HUDEP-2 (cell line): ENCODE measurements at regions not wholly inside any gene's neighbourhood (a gene's known extent, or its start where the extent isn't known, plus 50 kb on each side); places are given as distances from the start of the nearest gene placed in this dataset.
A peak's percentile ranks its signal among the peaks of the same experiment; 100 is the strongest.

ENCODE experiments used
- DNase-seq, 76 experiments: peaks; one replicate each; lab custom pipeline; 2025; ENCODE audit not compliant: unreplicated experiment in 76 of 76; lab: John Stamatoyannopoulos, UW

- DNase-seq, result no peak
These were observed 205.6 kb downstream of the IRF8 start for GRCh38 chr16:86104537-86105048.

- no peak for DNase-seq
These were observed 208.4 kb downstream of the IRF8 start for GRCh38 chr16:86107215-86107825.

- no peak for DNase-seq
These were observed 209.1 kb downstream of the IRF8 start for GRCh38 chr16:86108062-86108461.

- DNase-seq, result no peak
These were observed 211.2 kb downstream of the IRF8 start for GRCh38 chr16:86110134-86110533.

- no peak for DNase-seq
These were observed 211.8 kb downstream of the IRF8 start for GRCh38 chr16:86110726-86111125.

- DNase-seq, result no peak
These were observed 213.2 kb downstream of the IRF8 start for GRCh38 chr16:86112178-86112577.

- DNase-seq, result no peak
These were observed 218.3 kb downstream of the IRF8 start for GRCh38 chr16:86117235-86117634.

- DNase-seq, result no peak
These were observed 218.8 kb downstream of the IRF8 start for GRCh38 chr16:86117756-86118155.

- no peak for DNase-seq
These were observed 219.7 kb downstream of the IRF8 start for GRCh38 chr16:86118467-86119307.

GRCh38 chr16:86120201-86121192 lies 221.5 kb downstream of the IRF8 start:
- DNase-seq, result no peak

GRCh38 chr16:86121374-86122010 lies 222.5 kb downstream of the IRF8 start:
- DNase-seq, result no peak

GRCh38 chr16:86122681-86123342 lies 223.8 kb downstream of the IRF8 start:
- no peak for DNase-seq

GRCh38 chr16:86124321-86124720 lies 225.4 kb downstream of the IRF8 start:
- no peak for DNase-seq

GRCh38 chr16:86126891-86127290 lies 227.9 kb downstream of the IRF8 start:
- DNase-seq, result no peak

- DNase-seq, result no peak
These were observed 228.4 kb downstream of the IRF8 start for GRCh38 chr16:86127366-86127765.

- no peak for DNase-seq
These were observed 229.3 kb downstream of the IRF8 start for GRCh38 chr16:86128246-86128645.

- DNase-seq, result no peak
These were observed 230.6 kb downstream of the IRF8 start for GRCh38 chr16:86129541-86129940.

- DNase-seq, result peak in 1 of 76 experiments; percentile 2
These were observed 234.4 kb downstream of the IRF8 start for GRCh38 chr16:86133377-86133776.

GRCh38 chr16:86133847-86134375 lies 234.9 kb downstream of the IRF8 start:
- DNase-seq, result no peak
